ENCODE measurements at regions not wholly inside any gene's neighbourhood (a gene's known extent, or its start where the extent isn't known, plus 50 kb on each side); places are given as distances from the start of the nearest gene placed in this dataset.
"Not testable (repeated sequence)": the region's sequence is repeated elsewhere in the genome, so short reads cannot be mapped to it uniquely, and the experiment has no call there.

DNA sequence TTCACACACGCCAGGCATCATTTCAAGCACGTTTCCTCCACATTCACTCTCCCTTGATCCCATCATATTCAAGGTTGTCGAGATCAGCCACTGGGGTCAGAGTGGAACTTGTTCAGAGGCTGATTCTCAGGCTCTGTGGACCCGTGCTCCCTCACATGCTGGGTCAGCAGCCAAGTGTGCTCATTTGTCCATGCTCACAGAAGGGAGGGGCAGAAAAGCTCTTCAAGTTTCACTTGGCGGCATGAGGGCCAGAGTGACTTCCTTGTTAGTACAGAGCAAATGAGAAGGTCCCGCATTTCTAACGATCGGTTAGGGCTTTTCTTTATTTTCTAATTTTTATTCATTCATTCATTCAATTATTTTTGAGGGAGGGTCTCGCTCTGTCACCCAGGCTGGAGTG lies 82.2 kb downstream of the EBLN1 start:
- TF ChIP-seq, protein P1, sequence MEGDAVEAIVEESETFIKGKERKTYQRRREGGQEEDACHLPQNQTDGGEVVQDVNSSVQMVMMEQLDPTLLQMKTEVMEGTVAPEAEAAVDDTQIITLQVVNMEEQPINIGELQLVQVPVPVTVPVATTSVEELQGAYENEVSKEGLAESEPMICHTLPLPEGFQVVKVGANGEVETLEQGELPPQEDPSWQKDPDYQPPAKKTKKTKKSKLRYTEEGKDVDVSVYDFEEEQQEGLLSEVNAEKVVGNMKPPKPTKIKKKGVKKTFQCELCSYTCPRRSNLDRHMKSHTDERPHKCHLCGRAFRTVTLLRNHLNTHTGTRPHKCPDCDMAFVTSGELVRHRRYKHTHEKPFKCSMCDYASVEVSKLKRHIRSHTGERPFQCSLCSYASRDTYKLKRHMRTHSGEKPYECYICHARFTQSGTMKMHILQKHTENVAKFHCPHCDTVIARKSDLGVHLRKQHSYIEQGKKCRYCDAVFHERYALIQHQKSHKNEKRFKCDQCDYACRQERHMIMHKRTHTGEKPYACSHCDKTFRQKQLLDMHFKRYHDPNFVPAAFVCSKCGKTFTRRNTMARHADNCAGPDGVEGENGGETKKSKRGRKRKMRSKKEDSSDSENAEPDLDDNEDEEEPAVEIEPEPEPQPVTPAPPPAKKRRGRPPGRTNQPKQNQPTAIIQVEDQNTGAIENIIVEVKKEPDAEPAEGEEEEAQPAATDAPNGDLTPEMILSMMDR (IDR thresholded peaks at IDR 0.05; ENCODE audit: insufficient read depth, low read length, missing control alignments) = no peak
- ChIA-PET CTCF (no interaction called here), POLR2A (no interaction called here)
- no peak for DNase-seq (ENCODE audit: low read depth, low spot score)
- H3K4me3 ChIP-seq (ENCODE audit: low read depth, low read length) = no peak overlapping the region

DNA sequence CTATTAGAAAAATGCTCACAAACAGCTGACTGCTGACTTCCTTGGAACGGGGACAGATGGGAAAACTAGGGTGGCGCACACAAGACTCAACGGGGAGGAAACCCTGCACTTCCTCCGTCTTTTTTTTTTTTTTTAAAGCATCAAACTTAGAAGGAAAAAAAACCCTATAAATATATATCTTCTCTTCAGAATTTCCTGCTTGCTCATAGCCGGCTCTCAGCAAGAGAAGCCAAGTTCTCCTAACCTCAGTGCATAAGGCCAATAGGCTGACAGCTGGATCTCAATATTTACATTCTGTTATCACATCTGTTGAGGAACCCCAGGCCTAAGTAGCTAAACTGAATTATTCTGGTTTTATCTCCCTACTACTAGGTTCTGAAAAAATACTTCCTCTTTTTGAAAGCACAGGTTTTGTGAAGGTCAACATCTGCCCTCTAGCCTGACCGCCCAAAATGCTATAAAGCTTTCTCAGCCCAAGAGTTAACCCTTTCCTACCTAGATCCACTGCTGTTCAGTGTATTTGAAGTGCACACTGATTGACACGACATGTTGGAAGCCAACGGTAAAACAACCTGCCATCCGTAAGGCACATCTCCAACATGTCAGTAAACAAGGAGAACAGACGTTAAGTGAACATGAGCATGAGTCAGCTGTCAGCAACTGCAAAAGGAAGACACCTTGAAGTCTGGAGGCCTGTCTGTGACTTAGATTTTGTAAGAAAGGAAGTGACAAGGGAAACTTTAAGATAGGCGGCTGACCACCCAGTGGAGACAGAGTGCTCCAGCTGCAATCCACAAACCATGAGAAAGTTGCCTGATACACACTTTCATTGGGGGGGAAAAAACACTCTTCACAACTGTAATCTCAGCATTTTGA lies 83.8 kb downstream of the EBLN1 start:
- TF ChIP-seq, protein P1 (IDR thresholded peaks at IDR 0.05; ENCODE audit: insufficient read depth, low read length, missing control alignments) = no peak
- ChIA-PET CTCF (no interaction called here), POLR2A (no interaction called here)
- H3K4me3 ChIP-seq (ENCODE audit: low read depth, low read length) = no peak overlapping the region
- DNase-seq (ENCODE audit: low read depth, low spot score) = no peak

GRCh38 chr10:22130824-22131223 lies 87.0 kb downstream of the EBLN1 start:
- H3K4me3 ChIP-seq (ENCODE audit: low read depth, low read length); CTCF ChIA-PET; DNase-seq (ENCODE audit: low read depth, low spot score); POLR2A ChIA-PET: not testable (repeated sequence)

DNA sequence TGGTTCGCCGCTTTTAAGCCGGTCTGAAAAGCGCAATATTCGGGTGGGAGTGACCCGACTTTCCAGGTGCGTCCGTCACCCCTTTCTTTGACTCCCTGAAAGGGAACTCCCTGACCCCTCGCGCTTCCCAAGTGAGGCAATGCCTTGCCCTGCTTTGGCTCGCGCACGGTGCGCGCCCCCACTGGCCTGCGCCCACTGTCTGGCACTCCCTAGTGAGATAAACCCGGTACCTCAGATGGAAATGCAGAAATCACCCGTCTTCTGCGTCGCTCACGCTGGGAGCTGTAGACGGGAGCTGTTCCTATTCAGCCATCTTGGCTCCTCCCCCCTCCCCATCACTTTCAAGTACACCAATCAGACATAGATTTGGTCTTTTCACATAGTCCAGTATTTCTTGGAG lies 88.2 kb downstream of the EBLN1 start:
- POLR2A ChIA-PET; DNase-seq (ENCODE audit: low read depth, low spot score); CTCF ChIA-PET; H3K4me3 ChIP-seq (ENCODE audit: low read depth, low read length): not testable (repeated sequence)

GRCh38 chr10:22121181-22121580 lies 96.6 kb downstream of the EBLN1 start:
- POLR2A ChIA-PET; CTCF ChIA-PET; H3K4me3 ChIP-seq (ENCODE audit: low read depth, low read length); DNase-seq (ENCODE audit: low read depth, low spot score): not testable (repeated sequence)

- CTCF ChIA-PET; DNase-seq (ENCODE audit: low read depth, low spot score); H3K4me3 ChIP-seq (ENCODE audit: low read depth, low read length); POLR2A ChIA-PET: not testable (repeated sequence)
These were observed 97.7 kb downstream of the EBLN1 start for GRCh38 chr10:22120072-22120471.

DNA sequence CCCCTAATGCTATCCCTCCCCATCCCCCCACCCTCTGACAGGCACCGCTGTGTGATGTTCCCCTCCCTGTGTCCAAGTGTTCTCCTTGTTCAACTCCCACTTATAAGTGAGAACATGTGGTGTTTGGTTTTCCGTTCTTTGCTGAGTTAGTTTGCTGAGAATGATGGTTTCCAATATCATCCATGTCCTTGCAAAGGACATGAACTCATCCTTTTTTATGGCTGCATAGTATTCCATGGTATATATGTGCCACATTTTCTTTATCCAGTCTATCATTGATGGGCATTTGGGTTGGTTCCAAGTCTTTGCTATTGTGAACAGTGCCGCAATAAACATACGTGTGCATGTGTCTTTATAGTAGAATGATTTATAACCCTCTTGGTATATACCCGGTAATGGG lies 98.2 kb downstream of the EBLN1 start:
- DNase-seq (ENCODE audit: low read depth, low spot score); H3K4me3 ChIP-seq (ENCODE audit: low read depth, low read length); POLR2A ChIA-PET; CTCF ChIA-PET: not testable (repeated sequence)

DNA sequence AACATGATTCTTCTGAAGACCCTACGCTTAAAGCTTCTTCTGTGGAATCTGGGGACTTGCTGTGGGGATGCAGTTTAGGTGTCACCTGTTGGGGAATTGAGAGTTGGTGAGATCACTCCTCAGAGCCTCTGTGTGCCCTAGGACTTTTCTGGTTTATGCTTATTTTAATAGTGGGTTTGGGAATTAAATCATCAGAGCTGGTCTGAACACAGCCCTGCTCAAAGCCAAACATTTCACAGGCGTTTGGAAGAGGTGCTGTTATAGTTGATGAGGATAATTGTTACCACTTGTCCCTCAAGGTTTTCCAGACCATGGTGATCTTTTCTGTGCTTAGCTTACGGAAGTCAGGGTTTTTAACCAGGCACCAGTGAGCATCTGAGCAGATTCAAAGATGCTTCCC lies 106.1 kb downstream of the EBLN1 start:
- TF ChIP-seq, protein P1 (IDR thresholded peaks at IDR 0.05; ENCODE audit: insufficient read depth, low read length, missing control alignments) = no peak
- ChIA-PET CTCF (no interaction called here), POLR2A (no interaction called here)
- no peak overlapping the region for H3K4me3 ChIP-seq (ENCODE audit: low read depth, low read length)
- no peak for DNase-seq (ENCODE audit: low read depth, low spot score)

DNA sequence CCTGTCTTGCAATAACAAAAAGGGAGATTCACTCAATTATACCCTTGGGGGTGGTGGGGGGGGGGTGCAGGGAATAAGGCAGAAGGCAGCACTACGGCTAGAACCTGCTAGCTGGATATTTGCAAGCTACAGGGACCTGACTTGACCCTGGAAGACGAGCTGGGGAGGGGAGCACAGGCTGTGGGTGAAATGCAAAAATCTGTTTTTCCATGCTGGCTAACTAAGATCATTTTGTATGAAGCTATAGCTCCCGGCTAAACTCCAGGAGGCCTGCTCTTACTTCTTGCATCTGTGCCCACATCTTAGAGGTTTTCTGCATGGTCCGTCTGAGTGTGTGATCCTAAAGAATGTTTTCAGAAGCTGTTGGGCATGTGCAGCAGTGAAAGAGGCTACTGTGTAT lies 106.6 kb downstream of the EBLN1 start:
- no peak for DNase-seq (ENCODE audit: low read depth, low spot score)
- TF ChIP-seq, protein P1 (IDR thresholded peaks at IDR 0.05; ENCODE audit: insufficient read depth, low read length, missing control alignments) = no peak
- H3K4me3 ChIP-seq (ENCODE audit: low read depth, low read length) = no peak overlapping the region
- POLR2A ChIA-PET = no interaction called here
- CTCF ChIA-PET = no interaction called here

All from AG04449 (cell line).